Ureter (tissue), 1 donor: ENCODE measurements at regions not wholly inside any gene's neighbourhood (a gene's known extent, or its start where the extent isn't known, plus 50 kb on each side); places are given as distances from the start of the nearest gene placed in this dataset.
"Not testable (repeated sequence)": the region's sequence is repeated elsewhere in the genome, so short reads cannot be mapped to it uniquely, and the experiment has no call there.

Experiments
- DNase-seq: peaks from one replicate; pipeline ENCODE4 v3.0.0-alpha.2; 2020; ENCODE audit warnings: low spot score
- donor health status: DM: yes; HTN: yes; CAD: no.

GRCh38 chr6:121688974-121689373 is 253.5 kb downstream of the GJA1 start:
- DNase-seq = no peak

- no peak for DNase-seq
These were observed 255.7 kb downstream of the GJA1 start for GRCh38 chr6:121691126-121691551.

GRCh38 chr6:121694389-121694788 is 258.9 kb downstream of the GJA1 start:
- DNase-seq = no peak

DNA sequence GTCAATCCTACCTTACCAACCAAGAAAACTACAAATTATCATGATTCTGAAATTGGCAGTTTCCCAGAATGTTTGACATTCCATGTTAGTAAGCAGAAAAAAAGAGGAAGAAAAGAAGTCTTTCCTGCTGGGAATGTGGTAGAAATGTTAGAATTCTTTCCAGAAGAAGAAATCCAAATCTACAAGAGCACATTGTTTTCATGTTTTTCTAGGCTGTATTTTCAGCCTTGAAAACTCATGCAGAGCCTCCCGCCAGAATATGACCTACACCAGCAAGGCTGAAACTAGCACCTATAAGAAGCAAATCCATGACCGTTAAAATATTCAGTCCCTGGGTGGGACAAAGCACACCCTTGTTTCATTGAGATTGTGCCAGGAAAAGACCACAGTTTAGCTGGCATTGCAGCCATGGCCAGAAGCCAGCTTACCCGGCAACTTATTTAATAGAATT is 259.4 kb downstream of the GJA1 start:
- DNase-seq = no peak

- DNase-seq = no peak
These were observed 259.9 kb downstream of the GJA1 start for GRCh38 chr6:121695329-121695728.

- no peak for DNase-seq
These were observed 262.5 kb downstream of the GJA1 start for GRCh38 chr6:121697921-121698320.

GRCh38 chr6:121698617-121699016 is 263.2 kb downstream of the GJA1 start:
- DNase-seq = no peak

DNA sequence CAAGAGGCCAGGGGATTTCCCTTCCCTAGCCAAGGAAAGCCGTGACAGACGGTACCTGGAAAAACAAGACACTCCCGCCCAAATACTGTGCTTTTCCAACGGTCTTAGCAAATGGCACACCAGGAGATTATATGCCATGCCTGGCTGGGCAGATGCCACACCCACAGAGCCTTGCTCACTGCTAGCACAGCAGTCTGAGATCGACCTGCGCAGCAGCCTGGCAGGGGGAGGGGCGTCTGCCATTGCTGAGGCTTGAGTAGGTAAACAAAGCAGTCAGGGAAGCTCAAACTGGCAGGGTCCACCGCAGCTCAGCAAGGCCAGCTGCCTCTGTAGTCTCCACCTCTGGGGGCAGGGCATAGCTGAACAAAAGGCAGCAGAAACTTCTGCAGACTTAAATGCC is 267.7 kb downstream of the GJA1 start:
- DNase-seq = not testable (repeated sequence)

DNA sequence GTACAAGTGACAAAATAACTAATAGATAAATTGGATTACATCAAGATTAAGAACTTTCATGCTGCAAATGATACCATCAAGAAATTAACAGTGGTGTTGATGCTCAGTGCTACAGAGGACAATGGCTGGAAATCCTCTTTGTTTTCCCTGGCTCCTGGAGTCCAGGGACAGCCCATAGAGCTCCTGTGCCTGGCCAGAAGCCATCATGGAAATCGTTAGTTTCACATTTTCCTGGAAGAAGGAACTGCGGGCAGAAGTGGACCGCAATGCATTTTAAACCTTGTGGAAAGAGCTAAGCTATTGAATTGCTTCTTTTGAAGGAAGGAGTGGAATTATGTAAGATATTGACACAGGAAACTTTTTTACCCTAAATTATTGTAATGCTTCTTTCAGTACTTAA is 276.0 kb downstream of the GJA1 start:
- DNase-seq = no peak

DNA sequence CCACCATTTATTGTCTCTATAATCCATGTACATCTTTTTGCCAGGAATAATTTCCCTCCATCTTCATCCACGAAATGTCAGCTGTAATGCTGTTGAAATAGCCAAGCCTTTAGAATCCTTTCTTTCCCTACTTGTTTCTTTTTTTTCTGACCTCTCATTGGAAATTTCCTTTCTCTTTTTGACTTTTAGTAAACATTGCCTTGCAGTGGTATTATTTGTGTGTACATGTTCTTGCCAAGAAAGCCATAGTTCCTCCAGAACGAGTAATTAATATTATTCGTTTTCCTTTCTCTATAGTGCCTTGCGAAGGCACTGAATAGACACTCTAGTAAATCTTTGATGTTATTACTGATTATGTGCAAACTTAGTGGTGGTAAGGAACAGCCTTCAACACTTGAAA is 282.2 kb downstream of the GJA1 start:
- no peak for DNase-seq

DNA sequence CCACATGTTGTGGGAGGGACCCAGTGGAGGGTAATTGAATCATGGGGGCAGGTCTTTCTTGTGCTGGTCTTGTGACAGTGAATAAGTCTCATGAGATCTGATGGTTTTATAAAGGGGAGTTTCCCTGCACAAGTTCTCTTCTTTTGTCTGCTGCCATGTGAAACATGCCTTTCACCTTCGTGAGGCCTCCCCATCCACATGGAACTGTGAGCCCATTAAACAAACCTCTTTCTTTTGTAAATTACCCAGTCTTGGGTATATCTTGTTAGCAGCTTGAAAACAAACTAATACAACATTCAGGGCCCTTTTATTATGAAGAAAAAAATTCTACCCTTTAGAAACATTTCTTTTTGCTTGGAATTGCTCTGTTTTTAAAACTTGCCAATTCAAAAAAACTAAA is 285.4 kb downstream of the GJA1 start:
- DNase-seq = not testable (repeated sequence)

GRCh38 chr6:121723623-121724022 is 288.2 kb downstream of the GJA1 start:
- no peak for DNase-seq

- no peak for DNase-seq
These were observed 289.1 kb downstream of the GJA1 start for GRCh38 chr6:121724576-121724975.

GRCh38 chr6:121726596-121726995 is 291.1 kb downstream of the GJA1 start:
- no peak for DNase-seq

- no peak for DNase-seq
These were observed 295.2 kb downstream of the GJA1 start for GRCh38 chr6:121730616-121731015.

- DNase-seq = no peak
These were observed 295.9 kb downstream of the GJA1 start for GRCh38 chr6:121731381-121731780.

DNA sequence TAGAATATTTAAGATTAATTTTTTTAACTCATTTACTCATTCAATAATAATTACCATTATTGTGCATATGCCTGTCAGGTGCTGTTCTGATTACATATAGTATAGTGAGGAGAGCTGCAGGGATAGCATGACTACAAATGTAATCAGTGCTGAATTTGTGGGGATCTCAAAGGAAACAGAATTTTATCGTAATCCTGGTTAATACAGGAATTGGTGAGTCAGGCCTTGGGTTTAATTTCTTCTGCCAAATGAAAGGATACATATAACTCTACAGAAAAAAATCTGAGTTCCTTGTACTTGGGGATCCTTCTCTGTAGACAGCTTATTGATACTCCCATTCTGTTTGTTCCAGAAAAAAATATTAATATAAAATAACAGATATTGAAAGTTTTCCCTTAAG is 297.2 kb downstream of the GJA1 start:
- no peak for DNase-seq

DNA sequence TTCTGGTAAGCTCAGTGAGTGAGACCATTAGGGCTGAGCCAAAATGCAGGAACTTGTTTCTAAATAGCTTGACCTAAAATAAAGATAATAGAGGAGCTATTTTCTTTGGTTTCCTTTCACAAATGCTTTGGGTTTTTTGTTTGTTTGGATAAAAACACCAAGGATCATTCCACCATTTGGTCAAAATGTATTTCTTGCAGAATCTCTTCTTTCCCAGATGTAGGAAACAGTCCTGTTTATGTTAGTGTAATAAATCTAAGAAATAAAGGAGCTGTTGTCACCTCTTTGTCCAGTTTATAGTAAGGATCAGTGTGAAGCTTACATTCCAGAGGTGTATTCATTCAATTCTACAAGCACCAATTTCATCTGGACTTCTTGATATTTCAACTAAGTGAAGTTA is 297.8 kb downstream of the GJA1 start:
- no peak for DNase-seq

DNA sequence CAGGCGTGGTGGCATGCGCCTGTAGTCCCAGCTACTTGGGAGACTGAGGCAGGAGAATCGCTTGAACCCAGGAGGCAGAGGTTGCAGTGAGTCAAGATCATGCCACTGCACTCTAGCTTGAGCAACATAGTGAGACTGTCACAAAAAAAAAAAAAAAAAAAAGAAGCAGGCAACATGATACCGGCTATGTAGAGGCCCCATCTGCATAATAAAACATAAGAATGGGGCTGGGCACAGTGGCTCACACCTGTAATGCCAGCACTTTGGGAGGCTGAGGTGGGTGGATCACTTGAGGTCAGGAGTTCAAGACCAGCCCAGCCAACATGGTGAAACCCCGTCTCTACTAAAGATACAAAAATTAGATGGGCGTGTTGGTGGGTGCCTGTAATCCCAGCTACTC is 304.7 kb downstream of the GJA1 start:
- DNase-seq = not testable (repeated sequence)

DNA sequence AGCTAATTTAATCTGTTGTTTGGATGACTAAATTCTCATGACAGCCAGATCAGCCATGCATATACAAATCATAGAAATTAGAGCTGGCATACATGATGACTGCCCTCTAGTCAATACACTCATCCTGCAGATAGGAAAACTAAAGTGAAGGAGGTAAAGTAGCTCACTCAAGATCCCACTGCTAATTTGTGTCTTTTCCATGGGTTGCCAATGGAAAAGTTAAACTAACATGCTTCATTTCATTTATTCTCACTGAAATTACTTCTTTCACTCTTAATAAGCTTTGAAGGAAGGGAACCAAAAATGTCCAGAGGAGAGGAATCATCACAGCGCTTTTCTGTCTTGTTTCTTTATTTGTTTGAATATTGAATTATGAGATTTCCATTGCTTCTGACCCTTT is 308.2 kb downstream of the GJA1 start:
- no peak for DNase-seq

DNA sequence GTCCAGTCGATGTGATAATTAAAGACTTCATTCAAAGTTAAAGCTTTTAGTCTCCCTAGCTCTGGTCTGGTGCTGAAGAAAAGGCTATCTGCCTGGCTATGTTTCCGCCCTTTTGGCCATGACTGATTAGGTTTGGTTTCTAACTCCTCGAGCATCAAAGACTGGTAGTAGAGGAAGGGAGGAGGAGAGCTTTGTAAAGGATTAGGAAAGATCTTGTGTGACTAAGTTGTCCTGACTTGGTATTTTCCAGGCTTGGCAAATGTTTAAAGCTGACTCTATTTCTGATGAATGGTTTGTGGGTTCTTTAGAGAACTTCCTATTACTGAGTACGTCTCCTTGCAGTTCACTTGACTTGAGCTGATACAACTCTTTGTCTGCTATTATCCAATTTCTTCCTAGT is 312.9 kb downstream of the GJA1 start:
- no peak for DNase-seq

- no peak for DNase-seq
These were observed 313.4 kb downstream of the GJA1 start for GRCh38 chr6:121748850-121749249.

- DNase-seq = no peak
These were observed 320.0 kb downstream of the GJA1 start for GRCh38 chr6:121755485-121755884.

GRCh38 chr6:121756666-121757065 is 321.2 kb downstream of the GJA1 start:
- DNase-seq = no peak

- DNase-seq = no peak
These were observed 323.9 kb downstream of the GJA1 start for GRCh38 chr6:121759370-121759769.
